ENCODE measurements at regions not wholly inside any gene's neighbourhood (a gene's known extent, or its start where the extent isn't known, plus 50 kb on each side); places are given as distances from the start of the nearest gene placed in this dataset.
"Not testable (repeated sequence)": the region's sequence is repeated elsewhere in the genome, so short reads cannot be mapped to it uniquely, and the experiment has no call there.

- DNase-seq = no peak
Measured at GRCh38 chr2:223300326-223300725, 248.3 kb downstream of the KCNE4 start.

- DNase-seq = no peak
Measured at GRCh38 chr2:223306371-223306770, 254.4 kb downstream of the KCNE4 start.

GRCh38 chr2:223311889-223312680, 260.1 kb downstream of the KCNE4 start:
- no peak for DNase-seq

GRCh38 chr2:223313101-223313500, 261.1 kb downstream of the KCNE4 start:
- DNase-seq = no peak

- no peak for DNase-seq
Measured at GRCh38 chr2:223314811-223315210, 262.8 kb downstream of the KCNE4 start.

GRCh38 chr2:223315813-223316212, 263.8 kb downstream of the KCNE4 start:
- no peak for DNase-seq

- no peak for DNase-seq
Measured at GRCh38 chr2:223316342-223316741, 264.4 kb downstream of the KCNE4 start.

GRCh38 chr2:223319601-223320000, 267.6 kb downstream of the KCNE4 start:
- DNase-seq = no peak

GRCh38 chr2:223324402-223324801, 272.4 kb downstream of the KCNE4 start:
- DNase-seq = no peak

- no peak for DNase-seq
Measured at GRCh38 chr2:223328578-223328977, 273.6 kb downstream of the SCG2 start.

GRCh38 chr2:223330747-223331146, 271.4 kb downstream of the SCG2 start:
- not testable (repeated sequence) for DNase-seq

GRCh38 chr2:223338016-223338415, 264.1 kb downstream of the SCG2 start:
- no peak for DNase-seq

GRCh38 chr2:223357076-223357475, 245.1 kb downstream of the SCG2 start:
- DNase-seq = no peak

GRCh38 chr2:223363085-223363484, 239.1 kb downstream of the SCG2 start:
- no peak for DNase-seq

GRCh38 chr2:223365158-223365679, 236.9 kb downstream of the SCG2 start:
- DNase-seq = no peak

GRCh38 chr2:223366566-223366965, 235.6 kb downstream of the SCG2 start:
- no peak for DNase-seq

GRCh38 chr2:223368481-223368880, 233.7 kb downstream of the SCG2 start:
- no peak for DNase-seq

GRCh38 chr2:223369889-223370288, 232.3 kb downstream of the SCG2 start:
- no peak for DNase-seq

GRCh38 chr2:223383315-223383714, 218.8 kb downstream of the SCG2 start:
- no peak for DNase-seq

GRCh38 chr2:223386189-223386588, 216.0 kb downstream of the SCG2 start:
- no peak for DNase-seq

- no peak for DNase-seq
Measured at GRCh38 chr2:223386984-223387383, 215.2 kb downstream of the SCG2 start.

GRCh38 chr2:223389624-223390023, 212.5 kb downstream of the SCG2 start:
- DNase-seq = no peak

- DNase-seq = no peak
Measured at GRCh38 chr2:223396993-223397392, 205.2 kb downstream of the SCG2 start.

- DNase-seq = no peak
Measured at GRCh38 chr2:223399357-223399957, 202.7 kb downstream of the SCG2 start.
